HG03442 (cell line): ENCODE measurements at regions not wholly inside any gene's neighbourhood (a gene's known extent, or its start where the extent isn't known, plus 50 kb on each side); places are given as distances from the start of the nearest gene placed in this dataset.

ENCODE experiments used
- ATAC-seq: cut with Tn5 transposase; IDR thresholded peaks from one replicate; pipeline ENCODE4 v1.9.1; 2021; ENCODE audit warnings: mild to moderate bottlenecking, moderate library complexity; ENCODE audit not compliant: unreplicated experiment

GRCh38 chr13:40235160-40235796, 431.2 kb downstream of the FOXO1 start:
- no peak for ATAC-seq

GRCh38 chr13:40236566-40237168, 429.8 kb downstream of the FOXO1 start:
- ATAC-seq = no peak

GRCh38 chr13:40238761-40239160, 427.7 kb downstream of the FOXO1 start:
- ATAC-seq = no peak

DNA sequence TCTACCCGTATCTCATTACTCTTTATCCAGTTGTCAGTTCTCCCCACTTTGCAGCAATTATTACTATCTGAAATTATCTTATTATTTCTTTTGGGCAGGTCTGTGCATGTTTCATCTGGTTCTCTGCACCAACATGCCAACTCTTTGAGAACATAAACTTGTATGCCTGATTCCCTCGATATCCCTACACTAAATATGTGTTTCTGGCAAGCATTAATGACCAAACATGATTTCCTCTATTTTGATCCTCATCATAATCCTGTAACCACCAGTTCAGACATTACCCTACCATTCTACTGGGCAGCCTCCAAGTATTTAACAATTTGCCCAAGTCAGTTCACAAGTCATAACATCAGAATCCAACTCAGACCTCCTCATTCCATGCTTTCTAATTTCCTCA, 426.1 kb downstream of the FOXO1 start:
- no peak for ATAC-seq

DNA sequence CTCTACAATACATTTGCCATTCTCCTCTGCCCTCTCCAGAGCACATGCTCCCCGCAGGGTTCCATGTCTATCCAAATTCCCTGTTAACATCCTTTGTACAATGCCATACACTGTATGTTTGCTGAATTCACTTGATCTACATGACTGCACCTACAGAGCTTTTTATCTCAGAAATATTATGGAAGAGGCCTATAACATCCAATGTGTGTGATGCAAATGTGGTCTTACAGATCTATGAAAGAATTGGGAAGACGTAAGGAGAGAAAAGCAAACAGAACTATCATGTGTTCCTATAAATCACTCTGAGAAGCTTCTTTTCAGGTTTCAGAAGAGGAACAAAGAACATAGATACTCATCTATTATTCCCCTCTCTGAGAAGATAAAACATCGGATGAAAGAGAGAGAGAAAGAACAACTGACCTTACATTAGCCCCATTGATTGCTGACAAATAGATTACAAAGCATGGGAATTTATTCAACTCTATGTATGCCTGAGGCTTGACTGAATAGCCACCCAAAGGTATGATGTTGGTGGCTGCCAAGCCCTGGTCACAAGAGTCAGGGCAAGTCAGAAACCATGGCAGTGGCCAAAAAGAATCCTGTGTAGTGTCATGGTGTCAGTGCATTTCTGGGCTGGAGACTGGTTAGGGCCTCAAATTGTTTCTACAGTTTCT, 425.2 kb downstream of the FOXO1 start:
- no peak for ATAC-seq

GRCh38 chr13:40243047-40243446, 423.4 kb downstream of the FOXO1 start:
- no peak for ATAC-seq

DNA sequence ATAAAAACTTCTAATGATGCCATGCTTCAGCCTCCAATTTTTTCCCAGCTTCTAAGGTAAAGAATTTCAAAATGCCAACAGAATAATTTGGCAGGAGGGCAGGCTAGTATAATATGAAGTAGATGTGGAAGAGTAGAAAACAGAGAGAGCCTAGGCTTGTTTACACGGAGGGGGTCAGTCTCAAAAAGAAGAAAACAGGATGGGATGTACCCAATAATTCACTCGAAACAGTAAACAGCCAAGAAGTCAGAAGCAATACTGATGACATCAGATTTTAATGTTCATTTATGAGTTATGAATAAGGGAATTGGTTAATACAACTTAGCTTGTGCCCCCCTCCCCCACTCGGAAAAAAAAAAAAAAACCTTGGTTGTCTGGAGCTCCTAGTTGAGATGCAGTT, 422.5 kb downstream of the FOXO1 start:
- ATAC-seq = no peak

DNA sequence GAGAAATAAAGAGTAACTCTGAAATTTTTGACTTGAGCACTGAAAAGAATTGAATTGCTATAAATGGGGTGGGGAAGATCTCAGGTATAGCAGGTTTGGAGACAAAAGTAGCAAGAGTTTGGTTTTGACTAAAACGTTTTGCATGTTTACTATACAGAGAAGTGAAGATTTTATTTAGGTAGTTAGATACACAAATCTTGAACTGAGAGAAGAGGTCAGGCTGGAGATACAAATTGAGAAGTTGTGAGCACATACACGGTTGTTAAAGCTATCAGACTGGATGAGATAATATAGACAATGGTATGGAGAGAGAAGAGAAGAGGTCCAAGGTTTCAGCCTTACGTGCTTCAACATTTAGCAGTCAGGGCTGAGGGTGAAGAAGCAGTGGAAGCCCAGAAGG, 420.9 kb downstream of the FOXO1 start:
- no peak for ATAC-seq

GRCh38 chr13:40247845-40248244, 418.6 kb downstream of the FOXO1 start:
- ATAC-seq = no peak

DNA sequence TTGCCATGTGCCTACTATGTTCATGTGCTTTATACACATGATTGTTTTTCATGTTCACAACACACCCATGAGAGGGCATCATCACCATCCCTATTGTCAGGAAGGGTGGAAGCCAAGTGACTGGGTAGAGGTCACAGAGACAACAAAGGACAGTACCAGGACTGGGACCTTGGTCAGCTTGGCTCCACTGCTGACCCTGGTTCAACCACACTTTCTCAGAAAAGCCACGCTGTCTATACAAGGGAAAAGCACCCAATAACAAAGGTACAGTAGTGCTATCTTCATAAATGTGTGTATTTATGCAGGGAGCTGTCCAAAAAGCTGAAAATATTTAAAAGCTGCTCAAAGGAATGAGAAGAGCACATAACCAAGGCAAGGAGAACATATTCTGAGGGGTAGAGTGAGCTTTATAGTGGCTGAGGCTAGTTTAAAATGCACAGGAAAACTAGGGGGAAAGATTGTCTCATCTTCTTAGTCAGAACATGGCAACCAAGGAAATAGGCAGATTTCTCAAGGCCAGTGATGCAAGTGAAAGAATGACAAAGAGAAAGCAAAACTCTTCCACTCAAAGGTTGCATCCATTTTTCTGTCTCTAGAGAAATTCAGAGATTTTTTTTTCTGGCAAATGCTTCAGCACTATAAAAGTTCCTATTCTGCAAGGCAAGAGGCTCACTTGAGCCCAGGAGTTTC, 415.0 kb downstream of the FOXO1 start:
- no peak for ATAC-seq

- ATAC-seq = no peak
These were observed 414.2 kb downstream of the FOXO1 start for GRCh38 chr13:40252241-40252640.

- ATAC-seq = no peak
These were observed 413.8 kb downstream of the FOXO1 start for GRCh38 chr13:40252676-40253075.

DNA sequence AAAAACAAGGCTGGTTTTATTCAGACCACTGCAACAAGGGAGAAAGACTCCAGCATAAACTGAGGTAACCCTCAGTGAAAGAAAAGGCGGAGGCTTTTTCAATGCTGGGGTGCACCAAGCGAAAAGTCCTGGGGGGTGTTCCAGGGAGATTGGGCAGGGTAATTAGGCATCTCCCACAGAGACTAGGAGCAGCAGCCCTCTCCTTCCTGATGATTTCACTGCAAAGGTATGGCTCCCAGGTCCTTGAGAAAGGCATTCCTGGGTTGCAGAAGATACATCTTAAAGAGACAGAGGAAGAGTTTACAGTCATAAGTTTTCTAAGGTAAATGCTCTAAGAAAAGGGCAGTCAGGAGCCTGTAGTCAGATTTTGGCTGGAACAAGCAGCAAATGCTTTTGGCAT, 412.0 kb downstream of the FOXO1 start:
- no peak for ATAC-seq

DNA sequence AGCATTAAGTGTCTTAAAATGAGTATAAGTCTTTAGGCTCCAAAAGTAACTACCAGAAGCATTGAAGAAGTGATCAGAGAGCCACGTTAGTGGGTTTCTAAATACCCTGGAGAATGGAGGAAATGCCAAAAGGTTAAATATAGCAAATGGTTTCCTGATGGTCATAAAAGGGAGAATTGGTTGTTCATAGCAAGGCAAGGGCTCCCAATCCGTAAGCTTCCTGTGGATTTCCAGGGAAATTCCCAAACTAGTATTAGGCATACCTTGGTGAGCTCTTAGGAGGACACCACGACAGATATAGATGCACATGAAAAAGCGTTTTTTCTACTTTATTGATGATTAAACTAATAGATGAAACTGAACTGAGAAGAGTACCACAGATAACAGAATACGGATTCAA, 410.9 kb downstream of the FOXO1 start:
- ATAC-seq = no peak

GRCh38 chr13:40259899-40260298, 406.5 kb downstream of the FOXO1 start:
- ATAC-seq = no peak

GRCh38 chr13:40261336-40261735, 405.1 kb downstream of the FOXO1 start:
- ATAC-seq = no peak

DNA sequence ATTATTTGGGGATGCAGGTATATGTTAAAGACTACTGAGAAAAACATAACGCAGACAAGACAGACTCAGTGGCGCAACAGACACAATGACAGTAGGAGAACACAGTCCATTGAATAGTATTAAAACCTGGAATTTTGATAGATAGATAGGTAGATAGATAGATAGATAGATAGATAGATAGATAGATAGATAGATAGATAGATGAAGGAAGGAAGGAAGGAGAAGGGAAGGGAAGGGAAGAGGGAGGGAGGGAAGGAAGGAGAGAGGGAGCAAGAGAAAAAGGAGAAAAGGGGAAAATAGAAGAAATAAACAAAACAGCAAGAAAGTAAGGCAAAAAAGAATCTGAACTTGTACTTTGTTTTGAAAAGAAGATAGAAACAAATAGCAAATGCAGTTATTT, 404.5 kb downstream of the FOXO1 start:
- no peak for ATAC-seq

DNA sequence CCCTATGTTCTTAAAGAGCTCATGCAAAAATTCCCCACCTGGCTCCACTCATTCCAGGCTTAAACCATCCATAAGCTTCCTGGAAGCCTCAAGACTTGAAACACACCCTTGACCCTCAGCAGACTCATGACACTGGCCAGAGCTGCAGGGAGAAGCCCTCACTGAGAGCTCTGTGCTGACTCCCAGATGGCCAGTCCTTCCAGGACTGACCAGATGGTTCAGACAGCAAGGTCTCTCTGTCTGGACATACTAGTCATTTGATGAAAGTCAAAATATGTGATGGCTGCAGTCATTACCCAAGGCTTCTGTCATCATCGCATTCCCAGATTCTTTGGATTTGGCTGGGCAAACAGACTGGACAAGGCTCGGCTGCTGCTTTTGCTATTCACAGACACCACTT, 397.4 kb downstream of the FOXO1 start:
- no peak for ATAC-seq

- ATAC-seq = no peak
These were observed 395.7 kb downstream of the FOXO1 start for GRCh38 chr13:40270726-40271125.

DNA sequence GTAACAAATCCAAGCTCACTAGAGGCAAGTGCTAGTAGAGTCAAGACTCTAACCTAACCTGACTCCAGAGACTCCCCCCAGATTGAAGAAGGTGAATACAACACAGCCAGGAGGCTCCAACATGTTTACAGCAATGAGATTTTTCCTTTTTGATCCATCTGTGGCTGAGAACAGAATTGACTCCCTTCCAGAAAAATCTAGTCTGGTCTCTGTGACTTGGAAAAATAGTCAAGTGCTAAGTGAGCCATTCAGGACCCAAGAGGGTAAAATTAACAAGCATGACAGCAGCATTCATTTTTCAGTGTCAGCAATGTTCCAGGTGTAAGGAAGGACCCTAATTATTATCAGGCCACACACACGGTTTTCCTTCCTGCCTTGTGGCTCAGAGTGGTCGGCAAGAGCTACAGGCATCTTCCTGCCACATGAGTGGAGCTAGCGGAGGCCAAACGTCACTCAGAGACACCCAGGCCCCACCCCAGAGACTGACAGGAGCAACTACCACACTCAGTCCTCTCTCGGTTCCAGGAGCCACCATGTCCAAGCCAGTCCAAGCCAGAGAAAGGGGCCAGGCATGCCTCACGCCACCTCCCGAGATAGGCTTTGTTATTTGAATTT, 395.1 kb downstream of the FOXO1 start:
- ATAC-seq = no peak

GRCh38 chr13:40271931-40272775, 394.3 kb downstream of the FOXO1 start:
- no peak for ATAC-seq
